H1 (cell line): ENCODE measurements at regions not wholly inside any gene's neighbourhood (a gene's known extent, or its start where the extent isn't known, plus 50 kb on each side); places are given as distances from the start of the nearest gene placed in this dataset.

Source experiments
- CTCF ChIA-PET: fragments of 300-600 bp; sonication (Branson Sonifier 250); formaldehyde crosslinking; loops from one replicate; lab custom pipeline; 2021; ENCODE audit not compliant: partially characterized antibody; lab: Charles Lee
- POLR2A ChIA-PET: fragments of 300-600 bp; sonication (Branson Sonifier 250); formaldehyde crosslinking; loops from one replicate; lab custom pipeline; 2021; ENCODE audit warnings: inconsistent platforms; ENCODE audit not compliant: partially characterized antibody; lab: Charles Lee
- DNase-seq, 2 experiments: peaks; one replicate each; pipeline versions ENCODE4 v3.0.0 to v3.0.0-alpha.2; 2010 to 2022; ENCODE audit warnings: low spot score in 2 of 2, low read depth in 1 of 2, mixed read lengths in 1 of 2
- FAIRE-seq: peaks from 2 replicates; lab custom pipeline; 2011; peaks lifted over from hg19 to GRCh38; lab: Jason Lieb, UNC
- H2AFZ ChIP-seq: 2 replicates; pipeline ENCODE4 v1.8.1; 2012; ENCODE audit warnings: low read length, inconsistent platforms
- H2AK5ac ChIP-seq: 2 replicates; pipeline ENCODE4 v1.6.1; 2013; ENCODE audit warnings: low read depth, low read length
- H2BK120ac ChIP-seq: replicated peaks from 2 replicates; pipeline ENCODE3; 2013; ENCODE audit warnings: low read depth, low read length, inconsistent platforms
- H2BK12ac ChIP-seq: 2 replicates; pipeline ENCODE4 v1.6.1; 2013; ENCODE audit warnings: low read depth, low read length
- H2BK15ac ChIP-seq: 2 replicates; pipeline ENCODE4 v1.6.1; 2013; ENCODE audit warnings: low read length
- H2BK20ac ChIP-seq: 2 replicates; pipeline ENCODE4 v1.6.1; 2013; ENCODE audit warnings: low read length
- H2BK5ac ChIP-seq: 2 replicates; pipeline ENCODE4 v1.6.1; 2013; ENCODE audit warnings: low read depth, low read length
- H3K14ac ChIP-seq: 2 replicates; pipeline ENCODE4 v1.6.1; 2013; ENCODE audit warnings: inconsistent platforms; ENCODE audit not compliant: insufficient read length
- H3K18ac ChIP-seq: 2 replicates; pipeline ENCODE4 v1.6.1; 2013; ENCODE audit warnings: low read length; ENCODE audit errors: extremely low read depth
- H3K23ac ChIP-seq: 2 replicates; pipeline ENCODE4 v1.6.1; 2013; ENCODE audit warnings: inconsistent platforms; ENCODE audit not compliant: insufficient read length
- H3K23me2 ChIP-seq: 2 replicates; pipeline ENCODE4 v1.6.1; 2013; ENCODE audit warnings: low read depth, low read length
- H3K27ac ChIP-seq: 2 replicates; pipeline ENCODE4 v1.6.1; 2011; ENCODE audit warnings: low read depth, low read length, inconsistent platforms
- H3K27me3 ChIP-seq, 4 experiments: replicated peaks in 1 of 4; 1 replicate in 1 of 4; 2 replicates in 3 of 4; pipeline versions ENCODE4 v1.6.1 to v1.8.1; 2011 to 2013; ENCODE audit warnings: low read length in 3 of 4, mild to moderate bottlenecking in 3 of 4, inconsistent platforms in 2 of 4, mixed read lengths in 2 of 4, moderate library complexity in 1 of 4; ENCODE audit not compliant: control insufficient read depth in 3 of 4, insufficient read depth in 3 of 4; ENCODE audit errors: extremely low read depth in 1 of 4
- H3K36me3 ChIP-seq, 4 experiments: 2 replicates each; pipeline versions ENCODE4 v1.6.1 to v1.8.1; 2011 to 2013; ENCODE audit warnings: mild to moderate bottlenecking in 4 of 4, low read length in 3 of 4, moderate library complexity in 2 of 4, control low read depth in 1 of 4, inconsistent platforms in 1 of 4; ENCODE audit not compliant: insufficient read depth in 4 of 4, control insufficient read depth in 2 of 4
- H3K4ac ChIP-seq: replicated peaks from 2 replicates; pipeline ENCODE3; 2013; ENCODE audit warnings: low read length, low read depth, mixed read lengths, inconsistent platforms; ENCODE audit not compliant: insufficient read length
- H3K4me1 ChIP-seq, 4 experiments: replicated peaks in 1 of 4; 1 replicate in 1 of 4; 2 replicates in 3 of 4; pipeline versions ENCODE4 v1.6.1 to v1.8.1; 2011 to 2013; ENCODE audit warnings: low read length in 3 of 4, inconsistent platforms in 2 of 4, mixed read lengths in 1 of 4; ENCODE audit not compliant: insufficient read depth in 4 of 4, control insufficient read depth in 3 of 4
- H3K4me2 ChIP-seq, 2 experiments: 2 replicates each; pipeline versions ENCODE4 v1.6.1 to v1.8.1; 2011 to 2013; ENCODE audit warnings: low read depth in 2 of 2, low read length in 2 of 2, control low read depth in 1 of 2, inconsistent platforms in 1 of 2, mild to moderate bottlenecking in 1 of 2; ENCODE audit not compliant: insufficient read depth in 1 of 2
- H3K4me3 ChIP-seq, 4 experiments: fragments of 200-600, 300-600 bp in 1 of 4; sonication (generic), shearing (Covaris generic), sonication (Bioruptor Twin) in 1 of 4; 2 replicates each; pipeline versions ENCODE4 v1.5.1 to v1.8.1; 2011 to 2016; ENCODE audit warnings: low read length in 4 of 4, low read depth in 3 of 4, control low read depth in 2 of 4, inconsistent platforms in 2 of 4, mild to moderate bottlenecking in 2 of 4, mixed read lengths in 1 of 4, moderate library complexity in 1 of 4; ENCODE audit not compliant: insufficient read depth in 2 of 4; ENCODE audit errors: extremely low read depth in 1 of 4
- H3K56ac ChIP-seq: replicated peaks from 2 replicates; pipeline ENCODE3; 2013; ENCODE audit warnings: low read depth, mild to moderate bottlenecking, mixed read lengths, low read length, inconsistent platforms; ENCODE audit not compliant: insufficient read length
- H3K79me1 ChIP-seq: 2 replicates; pipeline ENCODE4 v1.6.1; 2013; ENCODE audit warnings: low read depth, low read length, control low read depth
- H3K79me2 ChIP-seq, 2 experiments: 2 replicates each; pipeline versions ENCODE4 v1.6.1 to v1.8.1; 2012 to 2013; ENCODE audit warnings: low read length in 2 of 2, mild to moderate bottlenecking in 2 of 2, inconsistent platforms in 1 of 2; ENCODE audit not compliant: insufficient read depth in 2 of 2, control insufficient read depth in 1 of 2
- H3K9ac ChIP-seq, 4 experiments: replicated peaks in 1 of 4; 1 replicate in 1 of 4; 2 replicates in 3 of 4; pipeline versions ENCODE4 v1.6.1 to v1.8.1; 2011 to 2013; ENCODE audit warnings: low read depth in 3 of 4, low read length in 3 of 4, control low read depth in 2 of 4, mild to moderate bottlenecking in 2 of 4, moderate library complexity in 2 of 4, inconsistent platforms in 1 of 4; ENCODE audit errors: extremely low read depth in 1 of 4
- H3K9me3 ChIP-seq, 2 experiments: 2 replicates each; pipeline versions ENCODE4 v1.6.1 to v1.8.1; 2012 to 2013; ENCODE audit warnings: mild to moderate bottlenecking in 2 of 2, moderate library complexity in 2 of 2, control low read depth in 1 of 2, inconsistent platforms in 1 of 2, low read depth in 1 of 2, low read length in 1 of 2, mixed read lengths in 1 of 2; ENCODE audit not compliant: insufficient read depth in 2 of 2
- H4K20me1 ChIP-seq, 2 experiments: replicated peaks in 1 of 2; 2 replicates each; pipeline versions ENCODE3 to v1.8.1; 2011 to 2013; ENCODE audit warnings: inconsistent platforms in 2 of 2, low read length in 2 of 2, mild to moderate bottlenecking in 1 of 2; ENCODE audit not compliant: insufficient read depth in 2 of 2, control insufficient read depth in 1 of 2
- H4K5ac ChIP-seq: 2 replicates; pipeline ENCODE4 v1.6.1; 2013; ENCODE audit warnings: low read length, low read depth, mixed read lengths, inconsistent platforms; ENCODE audit not compliant: insufficient read length
- H4K8ac ChIP-seq: 2 replicates; pipeline ENCODE4 v1.8.0; 2013; ENCODE audit warnings: mild to moderate bottlenecking, moderate library complexity, low read length, inconsistent platforms; ENCODE audit not compliant: insufficient read depth; ENCODE audit errors: extremely low read depth
- H4K91ac ChIP-seq: replicated peaks from 2 replicates; pipeline ENCODE3; 2013; ENCODE audit warnings: low read length, mixed read lengths, inconsistent platforms; ENCODE audit not compliant: insufficient read length
- ASH2L ChIP-seq: fragments of 200-600, 300-600 bp; sonication (generic); IDR thresholded peaks from one replicate; pipeline ENCODE4 v1.7.1; 2017; ENCODE audit warnings: low read length
- CEBPB ChIP-seq: IDR thresholded peaks from 2 replicates; pipeline ENCODE4 v1.6.1; 2012; ENCODE audit warnings: low read depth, low read length
- EP300 ChIP-seq, 2 experiments: IDR thresholded peaks; 1 replicate in 1 of 2; 2 replicates in 1 of 2; pipeline ENCODE4 v1.6.1; 2011 to 2012; ENCODE audit warnings: low read depth in 2 of 2, low read length in 2 of 2, mild to moderate bottlenecking in 2 of 2, borderline replicate concordance in 1 of 2, inconsistent platforms in 1 of 2, moderate library complexity in 1 of 2
- GTF2F1 ChIP-seq: IDR thresholded peaks from 2 replicates; pipeline ENCODE4 v1.6.1; 2012; ENCODE audit warnings: low read depth, low read length, improper control_type of control experiment, borderline replicate concordance
- NANOG ChIP-seq: IDR thresholded peaks from 2 replicates; pipeline ENCODE4 v1.6.1; 2011; ENCODE audit warnings: low read length, low read depth, mild to moderate bottlenecking, inconsistent platforms; ENCODE audit not compliant: insufficient read depth, poor library complexity, severe bottlenecking
- PHF8 ChIP-seq: fragments of 200-600 bp; sonication (generic); conservative IDR thresholded peaks from 2 replicates; pipeline ENCODE4 v1.7.1; 2012; ENCODE audit warnings: low read depth, mild to moderate bottlenecking, inconsistent platforms, low read length, moderate library complexity
- RFX5 ChIP-seq: IDR thresholded peaks from 2 replicates; pipeline ENCODE4 v1.6.1; 2011; ENCODE audit warnings: low read depth, low read length, improper control_type of control experiment, borderline replicate concordance
- SP1 ChIP-seq: IDR thresholded peaks from 2 replicates; pipeline ENCODE4 v1.6.1; 2011; ENCODE audit warnings: low read depth, low read length
- TAF1 ChIP-seq: IDR thresholded peaks from 2 replicates; pipeline ENCODE4 v1.6.1; 2011; ENCODE audit warnings: mild to moderate bottlenecking, low read depth, low read length
- TAF7 ChIP-seq: optimal IDR thresholded peaks from 2 replicates; pipeline ENCODE3; 2011; ENCODE audit warnings: low read depth, mild to moderate bottlenecking, inconsistent platforms, low read length, moderate library complexity, borderline replicate concordance
- YY1 ChIP-seq: IDR thresholded peaks from 2 replicates; pipeline ENCODE4 v1.6.1; 2011; ENCODE audit warnings: low read depth, mild to moderate bottlenecking, low read length
- WGBS, 2 experiments: shearing (Covaris generic) in 1 of 2; methylation state at CpG; one replicate each; pipeline versions ENCODE4 v1.1.6 to v1.1.7; 2013 to 2015; ENCODE audit warnings: low lambda C conversion rate in 2 of 2, mixed read lengths in 2 of 2, inconsistent platforms in 1 of 2, low coverage in 1 of 2, missing lambda C conversion rate in 1 of 2; ENCODE audit not compliant: insufficient replicate concordance in 2 of 2, insufficient coverage in 1 of 2, insufficient read length in 1 of 2; ENCODE audit errors: extremely low coverage in 1 of 2, missing lambda C conversion rate in 1 of 2; 5-methylcytosine and 5-hydroxymethylcytosine counted together
- TF ChIP-seq, protein P1 (sequence below): IDR thresholded peaks from 2 replicates; pipeline ENCODE4 v1.6.1; 2012; ENCODE audit warnings: inconsistent platforms
- TF ChIP-seq, protein P2 (sequence below): IDR thresholded peaks from 2 replicates; pipeline ENCODE4 v1.6.1; 2012; ENCODE audit warnings: low read length, inconsistent platforms

- no peak overlapping the region for H2BK20ac ChIP-seq
- H2BK120ac ChIP-seq = no peak overlapping the region
- H4K20me1 ChIP-seq = no peaks in the 10 kb centered on the region
- no peak overlapping the region for H2BK12ac ChIP-seq
- CTCF ChIA-PET = interaction anchor here (0.6 kb wide), 1 partner anchor 99 kb away, joined by 3 read pairs; no protein-coding TSS in a partner anchor
- no peak overlapping the region for H3K23ac ChIP-seq
- no peak overlapping the region for H3K4ac ChIP-seq
- no peak overlapping the region for H4K91ac ChIP-seq
- no peaks in the 10 kb centered on the region for H3K79me1 ChIP-seq
- H3K4me3 ChIP-seq = no peak overlapping the region
- FAIRE-seq (no peak), DNase-seq (no peak)
- no peak overlapping the region for H4K8ac ChIP-seq
- no peaks in the 10 kb centered on the region for H3K79me2 ChIP-seq
- H3K27ac ChIP-seq = no peak overlapping the region
- no peak overlapping the region for H3K4me2 ChIP-seq
- POLR2A ChIA-PET = no interaction called here
- 92% methylated on average over 4 of the region's 4 CpGs; no CpG with 5 or more reads in 1 of the 2 experiments for WGBS, 2 experiments
- no peaks in the 10 kb centered on the region for H3K4me1 ChIP-seq
- no peaks in the 10 kb centered on the region for H3K23me2 ChIP-seq
- peaks cover 0 to 2% (median 0%) of the 10 kb centered on the region in 4 experiments; a peak in 1 of 7 replicates for H3K27me3 ChIP-seq
- no peak overlapping the region for H2BK5ac ChIP-seq
- no peak overlapping the region for H2BK15ac ChIP-seq
- H4K5ac ChIP-seq = no peak overlapping the region
- H3K14ac ChIP-seq = no peak overlapping the region
- no peak overlapping the region for H2AK5ac ChIP-seq
- no peaks in the 10 kb centered on the region for H3K36me3 ChIP-seq
- H3K9ac ChIP-seq = no peak overlapping the region
- no peaks in the 10 kb centered on the region for H3K9me3 ChIP-seq
- no peak overlapping the region for H3K18ac ChIP-seq
- no peak overlapping the region for H2AFZ ChIP-seq
- H3K56ac ChIP-seq = no peak overlapping the region
- no peak for TF ChIP-seq TAF7
- TF ChIP-seq CEBPB = no peak
- no peak for TF ChIP-seq GTF2F1
- TF ChIP-seq ASH2L = no peak
- TF ChIP-seq, protein P1, sequence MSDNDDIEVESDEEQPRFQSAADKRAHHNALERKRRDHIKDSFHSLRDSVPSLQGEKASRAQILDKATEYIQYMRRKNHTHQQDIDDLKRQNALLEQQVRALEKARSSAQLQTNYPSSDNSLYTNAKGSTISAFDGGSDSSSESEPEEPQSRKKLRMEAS = no peak
- no peak for TF ChIP-seq YY1
- no peak for TF ChIP-seq NANOG
- no peak for TF ChIP-seq EP300 (IDR thresholded peaks at IDR 0.05; ENCODE audit: borderline replicate concordance in 1 of 2, low read depth in 2 of 2, low read length in 2 of 2)
- no peak for TF ChIP-seq PHF8
- no peak for TF ChIP-seq SP1
- no peak for TF ChIP-seq TAF1
- TF ChIP-seq, protein P2, sequence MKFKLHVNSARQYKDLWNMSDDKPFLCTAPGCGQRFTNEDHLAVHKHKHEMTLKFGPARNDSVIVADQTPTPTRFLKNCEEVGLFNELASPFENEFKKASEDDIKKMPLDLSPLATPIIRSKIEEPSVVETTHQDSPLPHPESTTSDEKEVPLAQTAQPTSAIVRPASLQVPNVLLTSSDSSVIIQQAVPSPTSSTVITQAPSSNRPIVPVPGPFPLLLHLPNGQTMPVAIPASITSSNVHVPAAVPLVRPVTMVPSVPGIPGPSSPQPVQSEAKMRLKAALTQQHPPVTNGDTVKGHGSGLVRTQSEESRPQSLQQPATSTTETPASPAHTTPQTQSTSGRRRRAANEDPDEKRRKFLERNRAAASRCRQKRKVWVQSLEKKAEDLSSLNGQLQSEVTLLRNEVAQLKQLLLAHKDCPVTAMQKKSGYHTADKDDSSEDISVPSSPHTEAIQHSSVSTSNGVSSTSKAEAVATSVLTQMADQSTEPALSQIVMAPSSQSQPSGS = no peak
- TF ChIP-seq RFX5 = no peak
Observed at GRCh38 chr3:82033186-82033585, 271.7 kb upstream of the GBE1 start.
